Vagina (tissue), 2 donors: ENCODE measurements at regions not wholly inside any gene's neighbourhood (a gene's known extent, or its start where the extent isn't known, plus 50 kb on each side); places are given as distances from the start of the nearest gene placed in this dataset.

Source experiments
- DNase-seq, 2 donors: peaks; one replicate each; pipeline ENCODE4 v3.0.0-alpha.2; 2017; ENCODE audit errors: extremely low spot score in 2 of 2
- H3K27ac ChIP-seq: fragments of 200-600 bp; sonication (generic); one replicate; pipeline ENCODE4 v1.5.1; 2019
- H3K27me3 ChIP-seq: fragments of 200-600 bp; sonication (generic); one replicate; pipeline ENCODE4 v1.5.1; 2019
- H3K36me3 ChIP-seq, 2 donors: fragments of 200-600 bp; sonication (generic); one replicate each; pipeline ENCODE4 v1.5.1; 2017 to 2019
- H3K4me1 ChIP-seq: fragments of 200-600 bp; sonication (generic); one replicate; pipeline ENCODE4 v1.5.1; 2019
- H3K4me3 ChIP-seq, 2 donors: fragments of 200-600 bp; sonication (generic); 1 replicate in 1 of 2; 2 replicates in 1 of 2; pipeline ENCODE4 v1.5.1; 2016 to 2019
- H3K9me3 ChIP-seq: fragments of 200-600 bp; sonication (generic); one replicate; pipeline ENCODE4 v1.5.1; 2019
- CTCF ChIP-seq, 3 experiments: fragments of 450-650 bp in 2 of 3; fragments of 200-600 bp in 1 of 3; sonication (generic) in 1 of 3; IDR thresholded peaks; one replicate each; pipeline ENCODE4 v1.5.1; 2017 to 2019; ENCODE audit warnings: antibody characterized with exemption in 3 of 3, mild to moderate bottlenecking in 2 of 3, moderate library complexity in 2 of 3
- POLR2A ChIP-seq, 2 donors: fragments of 450-650 bp; IDR thresholded peaks; one replicate each; pipeline ENCODE4 v1.6.1; 2017; ENCODE audit warnings: antibody characterized with exemption in 2 of 2, mild to moderate bottlenecking in 2 of 2, moderate library complexity in 2 of 2
- POLR2AphosphoS5 ChIP-seq, 2 donors: sonication (generic); formaldehyde crosslinking; IDR thresholded peaks; one replicate each; pipeline ENCODE4 v1.9.0; 2017; ENCODE audit warnings: antibody characterized with exemption in 2 of 2, mild to moderate bottlenecking in 2 of 2, low read depth in 1 of 2; ENCODE audit not compliant: insufficient read depth in 1 of 2
- intact Hi-C: fragments of 100-400 bp; cut with DNase I; formaldehyde crosslinking; loops from one replicate; pipeline ENCODE4 v1.15.1; 2023

GRCh38 chr5:66529704-66530103, 66.5 kb upstream of the MAST4 start:
- H3K4me3 ChIP-seq, result no peak overlapping the region
- TF ChIP-seq POLR2AphosphoS5 (IDR thresholded peaks at IDR 0.05; ENCODE audit: insufficient read depth in 1 of 2, low read depth in 1 of 2) (no peak), CTCF (IDR thresholded peaks at IDR 0.05) (no peak), POLR2A (IDR thresholded peaks at IDR 0.05) (no peak)

DNA sequence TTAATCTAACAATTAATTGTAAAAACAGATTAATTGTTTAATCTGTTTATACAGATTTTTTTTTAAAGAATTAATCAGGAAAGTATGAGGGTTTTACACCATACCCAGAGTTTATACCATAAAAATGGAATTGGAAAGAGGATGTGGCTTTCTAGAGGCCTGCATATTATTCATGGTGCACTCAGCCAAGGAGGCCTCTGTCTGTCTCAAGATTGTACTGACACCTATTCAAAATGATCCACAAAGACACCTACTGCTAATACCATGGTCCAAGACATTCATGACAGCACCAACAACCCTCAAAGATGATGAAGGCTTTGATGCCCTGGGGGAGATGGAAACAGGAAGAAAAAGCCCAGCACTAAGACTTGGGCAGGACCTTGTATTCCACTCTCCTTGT, 58.1 kb upstream of the MAST4 start:
- Histone ChIP-seq H3K9me3 (no peaks in the 10 kb centered on the region), H3K27ac (no peak overlapping the region), H3K4me1 (no peaks in the 10 kb centered on the region), H3K4me3 (no peak overlapping the region), H3K36me3 (no peaks in the 10 kb centered on the region), H3K27me3 (no peaks in the 10 kb centered on the region)
- intact Hi-C loops, result no loop called here
- no peak for DNase-seq
- TF ChIP-seq CTCF (IDR thresholded peaks at IDR 0.05), result no peak
- no peak for TF ChIP-seq POLR2A (IDR thresholded peaks at IDR 0.05)
- TF ChIP-seq POLR2AphosphoS5 (IDR thresholded peaks at IDR 0.05; ENCODE audit: insufficient read depth in 1 of 2, low read depth in 1 of 2), result no peak

More at GRCh38 chr5:66529704-66530103, 66.5 kb upstream of the MAST4 start:
- intact Hi-C loops, result no loop called here
- Histone ChIP-seq H3K27ac (no peak overlapping the region), H3K9me3 (no peaks in the 10 kb centered on the region), H3K27me3 (no peaks in the 10 kb centered on the region), H3K4me1 (no peaks in the 10 kb centered on the region), H3K36me3 (no peaks in the 10 kb centered on the region)
- DNase-seq, result no peak

GRCh38 chr5:66538531-66538930, 57.7 kb upstream of the MAST4 start:
- Histone ChIP-seq H3K27me3 (no peaks in the 10 kb centered on the region), H3K9me3 (no peaks in the 10 kb centered on the region), H3K27ac (no peak overlapping the region), H3K4me3 (no peak overlapping the region), H3K36me3 (no peaks in the 10 kb centered on the region), H3K4me1 (no peaks in the 10 kb centered on the region)
- no peak for DNase-seq
- TF ChIP-seq POLR2AphosphoS5 (IDR thresholded peaks at IDR 0.05; ENCODE audit: insufficient read depth in 1 of 2, low read depth in 1 of 2) (no peak), CTCF (IDR thresholded peaks at IDR 0.05) (no peak), POLR2A (IDR thresholded peaks at IDR 0.05) (no peak)
- intact Hi-C loops, result no loop called here

DNA sequence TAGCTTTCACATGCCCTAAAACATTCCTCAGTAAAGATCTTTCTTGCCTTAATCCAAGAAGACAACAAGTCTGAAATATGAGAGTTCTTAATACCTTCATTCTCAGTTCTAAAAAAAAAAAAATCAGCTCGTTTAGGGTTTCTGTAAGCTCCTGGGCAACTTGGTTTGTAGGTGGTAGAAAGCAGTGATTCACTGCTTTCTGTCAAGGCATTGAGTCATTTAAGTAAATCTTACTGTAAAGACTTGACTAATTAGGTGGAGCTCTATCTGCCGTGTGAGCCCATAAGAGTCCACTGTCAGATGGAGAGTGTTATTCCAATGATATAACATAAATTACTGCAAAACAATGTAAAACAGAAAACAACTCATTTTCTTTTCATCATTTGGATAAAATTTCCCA, 56.1 kb upstream of the MAST4 start:
- no peaks in the 10 kb centered on the region for H3K9me3 ChIP-seq
- no peaks in the 10 kb centered on the region for H3K27me3 ChIP-seq
- H3K4me1 ChIP-seq, result no peaks in the 10 kb centered on the region
- intact Hi-C loops, result no loop called here
- H3K4me3 ChIP-seq, result no peak overlapping the region
- no peak for DNase-seq
- no peaks in the 10 kb centered on the region for H3K36me3 ChIP-seq
- no peak overlapping the region for H3K27ac ChIP-seq
- no peak for TF ChIP-seq POLR2AphosphoS5 (IDR thresholded peaks at IDR 0.05; ENCODE audit: insufficient read depth in 1 of 2, low read depth in 1 of 2)
- TF ChIP-seq CTCF (IDR thresholded peaks at IDR 0.05), result no peak
- TF ChIP-seq POLR2A (IDR thresholded peaks at IDR 0.05), result no peak

DNA sequence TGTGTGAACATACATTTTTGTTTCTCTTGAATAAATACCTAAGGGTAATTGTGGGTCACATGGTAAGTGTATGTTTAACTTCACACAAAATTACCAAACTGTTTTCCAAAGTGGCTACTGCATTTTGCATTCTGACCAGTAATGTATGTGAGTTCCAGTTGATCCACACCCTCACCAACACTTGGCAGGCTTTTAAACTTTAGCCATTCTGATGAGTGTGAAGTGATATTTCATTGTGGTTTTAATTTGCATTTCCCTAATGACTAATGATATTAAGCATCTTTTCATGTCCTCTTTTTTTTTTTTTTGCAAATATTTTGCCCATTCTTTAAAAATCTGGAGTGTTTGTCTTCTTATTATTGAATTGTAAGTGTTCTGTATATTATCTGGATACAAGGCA, 53.5 kb upstream of the MAST4 start:
- Histone ChIP-seq H3K4me1 (no peaks in the 10 kb centered on the region), H3K36me3 (no peaks in the 10 kb centered on the region), H3K27ac (no peak overlapping the region), H3K4me3 (no peak overlapping the region), H3K9me3 (no peaks in the 10 kb centered on the region), H3K27me3 (no peaks in the 10 kb centered on the region)
- no peak for DNase-seq
- intact Hi-C loops, result no loop called here
- TF ChIP-seq POLR2AphosphoS5 (IDR thresholded peaks at IDR 0.05; ENCODE audit: insufficient read depth in 1 of 2, low read depth in 1 of 2) (no peak), CTCF (IDR thresholded peaks at IDR 0.05) (no peak), POLR2A (IDR thresholded peaks at IDR 0.05) (no peak)
